GM18873 (cell line): ENCODE measurements at regions not wholly inside any gene's neighbourhood (a gene's known extent, or its start where the extent isn't known, plus 50 kb on each side); places are given as distances from the start of the nearest gene placed in this dataset.

ENCODE experiments used
- ATAC-seq: cut with Tn5 transposase; IDR thresholded peaks from one replicate; pipeline ENCODE4 v1.9.1; 2021; ENCODE audit warnings: mild to moderate bottlenecking, moderate library complexity, moderate number of reproducible peaks; ENCODE audit not compliant: unreplicated experiment, low FRiP score

DNA sequence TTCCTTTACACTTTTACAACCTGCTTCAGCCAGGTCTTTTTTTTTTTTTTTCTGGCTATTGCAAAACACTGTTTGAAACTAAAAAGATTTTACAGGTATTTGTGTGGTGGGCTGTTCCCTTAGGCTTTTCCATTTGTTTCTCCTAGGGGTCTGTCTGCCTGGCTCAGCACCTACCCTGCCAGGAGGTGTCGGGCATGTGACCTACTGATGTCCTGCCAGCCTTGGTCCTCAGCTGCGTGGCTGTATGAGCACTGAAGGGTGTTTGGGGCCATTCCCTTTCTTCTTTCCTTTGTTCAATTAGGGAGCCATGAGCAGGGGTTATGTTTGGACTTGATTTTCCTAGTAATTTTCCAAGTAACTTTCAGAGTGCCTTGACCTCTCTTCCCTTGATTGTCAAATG is 269.2 kb upstream of the SALL1 start:
- no peak for ATAC-seq

DNA sequence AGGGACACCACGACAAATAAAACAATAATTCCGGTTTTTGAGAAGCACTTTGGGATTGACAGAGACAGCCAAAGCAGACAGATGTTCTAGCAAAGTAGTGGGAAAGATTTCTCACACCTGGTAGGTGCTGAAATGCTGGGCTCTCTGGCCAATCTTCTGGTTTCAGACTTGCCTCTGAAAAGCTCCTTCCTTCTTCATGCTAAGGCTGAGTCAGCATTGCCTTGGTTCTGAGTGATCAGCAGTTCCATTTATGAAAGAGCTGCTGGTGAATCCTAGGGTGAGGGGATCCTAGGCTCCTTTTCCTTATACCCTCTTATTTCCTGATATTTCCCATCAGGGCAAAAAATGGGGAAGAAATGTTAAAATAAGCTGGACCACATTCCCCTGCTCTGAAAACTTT is 268.7 kb upstream of the SALL1 start:
- no peak for ATAC-seq

DNA sequence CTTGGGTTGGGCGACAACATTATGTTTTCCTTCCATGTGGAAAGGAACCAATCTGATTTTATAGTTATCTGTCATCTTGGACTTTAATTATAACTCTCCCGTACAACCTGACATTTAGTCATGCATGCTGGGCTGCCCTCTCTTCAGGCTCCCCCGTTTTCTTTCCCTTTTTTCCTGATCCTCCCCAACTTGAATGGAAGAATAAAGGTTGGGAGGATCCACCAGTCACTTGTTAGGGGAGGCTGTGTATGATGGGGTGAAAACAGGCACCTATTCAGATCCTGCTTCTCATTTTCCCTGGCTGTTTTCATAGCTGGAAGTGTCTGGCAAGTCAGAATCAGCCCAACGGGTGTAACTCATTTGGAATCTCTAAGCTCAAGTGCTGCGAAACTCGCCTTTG is 267.2 kb upstream of the SALL1 start:
- no peak for ATAC-seq

DNA sequence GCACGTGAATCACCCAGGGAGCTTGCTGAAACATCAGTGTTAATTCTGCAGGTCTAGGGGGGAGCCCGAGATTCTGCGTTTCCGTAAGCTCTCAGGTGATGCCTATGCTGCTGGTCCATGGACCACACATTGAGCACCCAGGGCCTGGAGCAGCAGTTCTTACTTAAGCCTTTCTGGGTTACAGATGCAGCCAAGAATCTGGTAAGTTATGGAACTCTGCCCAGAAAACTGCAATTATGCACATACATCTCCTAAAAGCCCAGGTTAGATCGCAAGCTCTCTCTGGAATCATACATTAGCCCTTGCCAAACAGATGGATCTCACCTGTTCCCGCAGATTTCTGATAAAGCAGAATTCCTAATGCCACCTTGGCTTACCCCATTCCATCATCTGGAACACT is 265.9 kb upstream of the SALL1 start:
- no peak for ATAC-seq

DNA sequence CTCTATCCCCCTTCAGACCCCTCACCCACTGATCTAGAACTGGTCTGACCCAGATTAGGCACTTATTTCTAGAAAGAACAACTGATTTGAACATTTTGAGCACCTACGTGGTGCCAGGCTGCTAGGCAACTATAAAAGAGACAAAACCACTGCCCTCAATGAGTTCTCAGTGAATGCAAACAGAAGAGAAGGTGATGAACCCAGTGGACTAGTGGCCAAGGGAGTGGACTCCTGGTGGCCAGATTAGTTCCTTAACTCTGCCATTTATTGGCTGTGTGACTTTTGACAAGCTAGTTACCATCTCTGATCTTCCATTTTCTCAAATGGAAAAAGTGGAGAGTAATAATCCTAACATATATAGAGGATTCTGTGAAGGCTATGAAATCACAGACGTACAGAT is 259.1 kb upstream of the SALL1 start:
- ATAC-seq = no peak

DNA sequence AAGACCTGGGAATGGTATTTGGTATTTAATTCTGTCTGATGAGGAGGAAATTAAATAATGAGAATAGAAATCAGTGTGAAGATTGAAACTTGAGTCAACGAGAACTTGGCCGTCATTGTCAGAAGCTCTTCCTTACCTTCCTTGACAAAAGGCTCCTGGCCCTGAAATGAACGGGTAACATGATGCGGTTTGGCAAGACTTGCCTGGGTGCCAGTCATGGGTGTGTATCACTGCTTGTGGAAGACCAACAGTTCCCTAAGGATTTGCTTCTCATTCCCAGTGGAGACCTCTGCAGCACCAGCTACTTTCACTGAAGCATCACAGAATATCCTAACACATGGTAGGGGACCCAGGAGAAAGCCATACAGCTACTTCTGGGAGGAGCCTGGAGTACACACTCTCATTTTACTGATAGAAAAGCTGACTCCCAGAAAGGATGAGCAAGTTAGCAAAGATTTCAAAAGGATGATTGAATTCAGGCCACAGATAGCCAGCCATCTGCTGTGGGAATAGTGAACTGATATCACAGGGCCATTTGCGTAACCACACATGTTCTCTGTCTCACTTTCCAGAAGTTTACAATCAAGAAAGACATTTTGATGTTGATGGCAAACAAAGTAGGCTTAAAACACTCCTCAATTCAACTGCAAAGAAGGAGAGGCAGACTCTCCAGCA is 258.1 kb upstream of the SALL1 start:
- no peak for ATAC-seq

DNA sequence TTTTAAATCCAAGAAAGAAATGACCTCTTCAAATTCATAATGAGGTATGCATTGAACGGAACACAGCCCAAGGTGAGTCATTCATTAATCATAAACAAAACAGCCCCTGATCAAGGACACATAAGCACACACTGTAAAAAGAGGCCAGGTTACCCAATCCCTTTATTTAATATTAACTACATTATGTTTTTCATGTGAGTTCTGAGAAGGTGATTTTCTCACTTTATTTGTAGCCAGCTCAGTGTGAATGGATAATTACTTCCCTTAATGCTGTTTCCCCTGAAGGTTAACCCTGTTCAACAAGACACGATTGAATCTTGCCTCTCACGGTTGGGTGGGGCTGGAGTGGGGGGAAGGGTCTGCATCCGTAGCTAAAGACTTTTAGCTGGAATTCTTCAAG is 257.3 kb upstream of the SALL1 start:
- ATAC-seq = no peak

DNA sequence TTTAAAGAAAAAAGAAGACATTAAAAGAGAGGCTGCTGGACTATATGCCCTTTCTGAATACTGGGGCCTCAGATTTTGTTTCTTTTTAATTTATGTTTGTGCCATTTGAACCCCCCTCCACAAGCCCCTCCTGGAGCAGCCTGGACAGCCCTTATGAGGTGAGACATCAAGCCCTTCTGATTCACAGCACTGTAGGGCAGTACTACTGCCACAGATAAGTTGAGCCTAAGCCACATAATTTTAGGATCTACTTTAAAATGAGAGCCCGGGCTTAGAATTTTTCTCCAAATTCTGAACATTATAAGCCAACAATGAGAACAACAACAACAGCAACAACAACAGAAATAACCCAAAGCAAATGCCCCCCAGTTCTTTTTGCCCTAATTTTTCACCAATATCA is 256.9 kb upstream of the SALL1 start:
- ATAC-seq = no peak

DNA sequence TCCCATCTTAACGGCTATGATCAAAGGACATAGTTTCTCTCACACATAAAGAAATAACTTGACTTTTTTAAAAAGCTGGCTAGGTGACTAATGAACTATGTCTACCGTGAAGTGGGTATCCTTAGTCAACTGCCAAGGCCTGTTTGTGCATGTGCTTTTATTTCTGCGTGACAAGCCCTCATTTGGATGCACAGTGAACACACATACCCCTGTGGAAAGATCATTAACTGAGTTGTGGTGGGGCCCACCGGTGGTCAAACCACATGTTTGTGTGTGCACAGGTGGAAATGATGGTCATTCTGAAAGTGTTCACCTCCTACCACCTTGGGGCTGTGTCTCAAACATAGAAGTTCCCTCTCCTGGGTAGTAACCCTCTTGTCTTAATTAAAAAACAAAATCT is 256.1 kb upstream of the SALL1 start:
- no peak for ATAC-seq

DNA sequence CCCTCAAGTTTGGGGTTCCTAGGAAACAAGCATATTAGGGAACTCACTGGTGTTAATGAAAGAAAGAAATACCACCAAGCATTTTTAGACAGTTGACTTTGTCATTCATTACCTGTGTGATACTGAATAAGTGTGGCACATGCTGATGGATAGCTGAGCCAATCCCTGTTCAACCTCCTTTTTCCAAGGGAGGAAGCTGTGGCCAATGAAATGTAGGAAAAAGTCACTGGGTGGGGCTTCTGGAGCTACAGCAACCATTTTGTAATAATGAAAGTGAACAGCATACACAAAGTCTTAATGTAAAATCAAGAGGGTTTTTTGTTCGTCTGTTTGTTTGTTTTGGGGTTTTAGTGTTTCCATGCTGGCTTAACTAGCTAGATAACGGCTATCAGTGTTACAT is 254.3 kb upstream of the SALL1 start:
- no peak for ATAC-seq

DNA sequence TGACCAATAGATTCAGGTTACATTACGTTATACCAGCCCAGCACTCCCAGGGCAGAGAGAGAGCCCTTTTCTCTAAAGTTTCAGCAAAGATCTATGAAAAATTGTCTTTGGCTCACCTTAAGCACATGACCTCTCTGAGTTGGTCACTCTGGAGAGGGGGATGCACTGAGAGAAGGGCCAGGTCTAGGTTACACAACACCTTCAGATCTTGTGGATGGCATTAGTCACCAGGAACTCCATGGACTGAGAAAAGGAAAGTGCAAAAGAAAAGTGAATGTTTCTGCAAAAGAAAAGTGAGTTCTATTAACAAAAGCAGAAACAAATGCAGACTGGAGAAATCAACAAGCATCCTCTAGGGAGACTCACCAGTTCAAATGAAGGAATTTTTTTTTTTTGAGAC is 253.3 kb upstream of the SALL1 start:
- ATAC-seq = no peak

DNA sequence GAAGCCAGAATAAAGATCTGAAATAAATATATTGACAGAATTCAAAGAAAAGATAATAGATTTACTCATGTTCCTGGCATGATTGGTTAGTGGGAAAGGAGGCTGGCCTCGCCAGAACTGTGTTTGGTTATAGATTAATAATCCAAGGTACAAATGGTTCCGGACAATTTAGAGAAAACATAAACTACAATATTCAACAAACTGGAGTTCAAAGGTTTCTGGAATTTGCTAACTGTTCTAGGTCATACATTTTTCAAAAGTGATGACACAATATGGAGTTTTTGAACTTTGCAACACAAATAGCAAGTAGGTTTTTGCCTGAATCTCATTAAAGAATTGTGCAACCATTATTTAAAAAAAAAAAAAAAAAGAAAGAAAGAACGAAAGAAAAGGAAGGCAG is 251.7 kb upstream of the SALL1 start:
- ATAC-seq = no peak

DNA sequence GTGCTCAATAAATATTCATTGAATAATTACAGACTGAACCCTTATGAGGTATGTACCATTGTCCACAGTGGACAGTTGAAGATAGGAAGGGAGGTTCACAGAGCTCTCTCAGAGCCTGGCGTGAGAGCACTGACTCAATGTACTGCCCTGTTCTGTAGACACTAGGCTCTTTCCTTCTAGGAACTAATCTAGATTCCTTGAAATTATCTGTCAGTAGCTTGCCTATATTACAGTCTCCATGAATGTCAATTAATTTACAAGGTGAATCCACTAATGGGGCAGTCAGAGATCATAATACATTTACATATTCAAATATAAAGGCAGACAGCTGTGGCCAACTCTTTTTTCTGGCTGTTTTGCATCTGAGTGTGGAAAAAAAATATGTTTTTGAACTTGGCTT is 251.2 kb upstream of the SALL1 start:
- no peak for ATAC-seq

DNA sequence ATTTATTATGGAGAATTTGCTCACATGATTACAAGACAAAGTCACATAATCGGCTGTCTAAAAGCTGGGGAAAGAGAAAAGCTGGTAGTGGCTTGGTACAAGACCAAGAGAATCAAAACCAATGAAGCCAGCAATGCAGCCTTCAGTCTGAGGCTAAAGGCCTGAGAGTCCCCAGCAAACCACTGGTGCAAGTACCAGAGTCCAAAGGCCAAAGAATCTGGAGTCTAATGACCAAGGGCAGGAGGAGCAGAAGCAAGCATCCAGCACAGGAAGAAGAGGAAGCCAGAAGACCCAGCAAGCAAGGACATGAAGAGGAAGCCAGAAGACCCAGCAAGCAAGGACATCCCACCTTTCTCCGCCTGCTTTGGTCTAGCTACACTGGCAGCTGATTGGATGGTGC is 250.6 kb upstream of the SALL1 start:
- ATAC-seq = no peak

DNA sequence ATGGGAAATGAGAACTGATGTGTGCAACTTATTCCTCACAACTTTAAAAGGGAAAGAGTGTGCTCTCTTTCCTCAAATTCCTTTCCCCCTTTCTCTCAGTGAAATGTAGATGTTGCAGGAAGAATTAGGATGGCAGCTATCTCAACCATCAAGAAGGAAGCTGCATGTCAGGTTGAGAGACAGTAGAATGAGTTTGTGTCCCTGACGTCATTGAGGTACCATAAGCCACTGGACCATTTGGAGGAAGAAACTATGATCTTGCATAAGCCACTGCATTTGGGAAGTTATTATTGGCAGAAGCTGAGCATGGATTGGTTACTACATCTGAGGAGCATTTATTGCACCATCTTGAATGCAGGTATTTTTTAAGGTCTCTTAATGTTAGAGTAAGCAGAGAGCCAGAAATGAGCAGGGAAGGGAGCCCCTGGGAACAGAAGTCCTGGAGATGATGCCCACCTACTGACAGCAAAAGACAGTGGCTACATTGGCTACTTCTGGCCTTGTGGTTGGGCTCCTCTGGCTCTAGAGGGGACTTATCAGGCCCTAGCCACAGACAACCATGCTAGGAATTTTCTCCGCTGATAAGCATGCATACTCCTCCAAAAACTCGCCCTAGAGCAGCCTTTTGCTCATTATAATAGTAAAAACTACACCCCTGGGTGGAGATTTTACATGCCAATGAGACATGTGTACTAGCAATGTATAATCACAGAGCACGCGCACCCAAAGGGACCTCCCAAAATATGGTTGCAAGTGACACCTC is 249.0 kb upstream of the SALL1 start:
- no peak for ATAC-seq

DNA sequence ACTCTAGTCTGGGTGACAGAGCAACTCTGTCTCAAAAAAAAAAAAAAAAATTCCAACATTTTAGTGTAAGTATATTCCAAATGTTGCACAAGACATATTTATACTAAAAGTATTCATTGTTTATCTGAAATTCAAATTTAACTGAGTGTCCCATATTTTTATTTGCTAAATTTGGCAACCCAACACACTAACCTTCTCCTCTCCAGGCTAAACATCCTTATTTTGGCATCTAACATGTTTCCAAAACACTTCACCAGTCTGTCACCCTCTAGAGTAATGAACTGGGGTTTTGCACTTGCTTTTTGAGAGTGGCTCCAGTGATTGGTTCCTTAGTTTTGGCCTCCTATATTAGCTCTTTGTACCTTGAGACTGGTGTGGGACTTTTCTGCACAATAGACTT is 243.4 kb upstream of the SALL1 start:
- ATAC-seq = no peak

DNA sequence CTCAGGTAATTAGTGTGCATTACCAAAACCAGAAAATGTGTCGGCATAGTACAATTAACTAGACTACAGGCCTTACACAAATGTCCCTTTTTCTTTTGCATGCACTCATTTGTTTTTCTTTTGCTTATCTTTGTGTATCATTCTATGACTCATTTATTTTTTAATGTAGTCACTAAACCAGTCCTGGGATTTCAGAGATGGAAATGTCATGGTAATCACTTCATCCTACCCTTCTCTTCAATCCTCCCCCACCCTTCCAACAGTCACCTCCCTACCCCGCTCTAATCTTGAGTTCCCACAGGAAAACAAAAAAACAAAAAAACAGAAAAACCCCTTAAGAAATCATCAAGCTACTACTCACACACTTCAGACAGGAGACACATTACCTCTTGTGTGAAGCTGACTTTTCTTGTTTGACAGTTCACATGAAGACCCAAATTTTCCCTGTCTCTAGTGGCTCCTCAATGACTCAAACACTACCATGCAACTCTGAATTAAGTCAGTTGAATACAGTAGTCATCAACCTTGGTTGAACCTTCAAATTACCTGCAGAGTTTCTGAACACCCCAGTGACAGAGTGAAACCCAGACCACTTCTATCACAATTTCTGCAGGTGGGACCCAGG is 242.4 kb upstream of the SALL1 start:
- no peak for ATAC-seq

DNA sequence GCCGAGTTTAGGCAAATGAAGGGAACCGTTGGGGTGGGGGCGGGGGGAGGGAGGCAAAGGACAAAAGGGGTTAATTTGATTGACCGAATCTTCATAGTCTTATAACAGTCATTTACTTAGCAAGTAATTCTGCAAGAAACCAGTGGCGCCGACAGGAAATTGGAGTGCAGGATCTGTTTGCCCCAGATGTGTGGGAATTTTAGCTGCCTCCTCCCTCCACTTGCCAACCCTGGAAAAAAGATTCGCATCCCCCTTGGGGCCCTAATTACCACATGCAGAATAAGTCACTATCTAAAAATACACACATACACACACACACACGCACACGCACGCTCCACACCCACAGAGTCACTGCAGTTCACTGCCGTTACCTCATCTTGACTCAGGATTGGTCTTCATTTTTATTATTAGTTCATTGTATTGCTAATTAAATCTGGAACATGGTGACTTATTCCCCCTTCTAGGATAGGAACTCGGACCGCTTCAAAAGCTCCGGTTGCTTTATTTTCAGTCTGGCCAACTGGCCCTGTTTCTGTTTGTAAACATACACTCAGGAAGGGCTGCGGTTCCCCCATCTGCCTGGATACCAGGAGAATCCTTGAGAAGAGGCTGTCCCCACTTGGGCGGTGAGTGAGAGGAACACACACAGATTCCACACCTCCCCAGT is 241.6 kb upstream of the SALL1 start:
- no peak for ATAC-seq

DNA sequence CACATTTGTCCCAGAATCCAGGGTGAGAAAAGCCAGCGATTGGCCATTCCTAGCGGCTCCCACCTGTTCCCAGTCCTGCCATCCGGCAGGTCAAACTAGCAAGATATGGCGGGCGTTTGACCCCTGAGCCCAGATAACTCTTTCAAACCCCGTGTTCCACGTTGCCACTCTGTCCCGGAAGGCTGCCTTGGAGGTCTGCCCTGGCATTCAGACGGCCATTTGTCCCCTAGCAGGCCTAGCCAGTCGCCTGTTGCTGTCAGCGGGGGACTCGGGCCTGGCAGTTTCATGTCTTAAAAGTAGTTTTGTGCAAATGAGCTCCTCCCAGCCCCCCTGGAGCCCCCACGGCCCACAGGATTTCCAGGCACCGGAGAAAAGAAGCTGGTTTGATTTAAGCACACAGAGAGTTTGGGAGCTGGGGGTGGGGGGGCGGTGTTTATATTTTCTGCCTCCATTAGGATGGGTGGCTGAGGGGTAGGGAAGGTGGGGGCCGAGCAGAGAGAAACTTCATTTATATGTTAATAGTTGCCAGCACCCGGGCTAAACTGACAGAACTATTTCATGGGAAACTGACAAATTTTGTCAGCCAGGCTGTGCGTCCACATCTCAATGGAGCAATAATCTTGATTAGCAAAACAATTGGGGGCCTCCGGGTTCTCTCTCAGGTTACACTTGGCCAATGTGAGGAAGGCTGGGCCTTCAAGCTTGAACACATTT is 240.9 kb upstream of the SALL1 start:
- no peak for ATAC-seq

DNA sequence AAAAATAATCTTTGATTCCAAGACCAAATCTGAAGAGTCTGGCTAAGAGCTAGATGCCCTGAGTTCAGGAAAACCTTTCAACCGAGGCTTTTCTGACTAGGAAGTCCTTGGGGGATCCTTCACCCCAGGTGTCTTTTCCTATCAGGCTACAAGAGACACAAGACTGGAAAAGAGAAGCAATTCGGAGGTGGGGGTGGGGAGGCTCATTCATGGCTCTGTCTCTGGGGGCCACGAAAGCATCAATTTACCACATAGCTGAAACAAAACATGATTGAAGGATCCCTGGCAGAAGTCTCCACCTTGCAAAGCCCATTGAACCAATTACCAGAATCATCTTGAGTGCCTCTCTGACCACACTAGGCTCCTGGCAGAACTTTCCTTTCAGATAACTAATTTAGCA is 239.8 kb upstream of the SALL1 start:
- ATAC-seq = no peak

DNA sequence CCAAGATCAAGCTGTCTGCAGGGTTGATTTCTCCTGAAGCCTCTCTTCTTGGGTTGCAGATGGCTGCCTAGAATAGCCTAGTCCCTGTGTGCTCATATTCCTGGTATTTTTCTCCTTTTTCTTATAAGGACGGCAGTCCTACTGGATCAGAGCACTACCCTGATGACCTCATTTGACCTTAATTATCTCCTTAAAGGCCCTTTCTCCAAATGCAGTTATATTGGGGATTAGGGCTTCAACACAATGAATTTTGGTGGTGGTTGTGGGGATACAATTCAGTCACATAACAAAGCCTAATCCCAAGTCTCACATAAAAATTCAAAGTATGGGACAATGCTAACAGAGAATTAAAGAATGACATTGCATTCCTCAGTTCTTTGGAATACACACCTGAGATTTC is 238.8 kb upstream of the SALL1 start:
- no peak for ATAC-seq
